ENCODE measurements at regions not wholly inside any gene's neighbourhood (a gene's known extent, or its start where the extent isn't known, plus 50 kb on each side); places are given as distances from the start of the nearest gene placed in this dataset.
"Not testable (repeated sequence)": the region's sequence is repeated elsewhere in the genome, so short reads cannot be mapped to it uniquely, and the experiment has no call there.

- TF ChIP-seq POLR2A, CTCF (IDR thresholded peaks at IDR 0.05): not testable (repeated sequence)
Observed at GRCh38 chr3:75427486-75427885, 236.6 kb upstream of the FRG2C start.

Measured in right lobe of liver (tissue), 4 donors.